ENCODE measurements at regions not wholly inside any gene's neighbourhood (a gene's known extent, or its start where the extent isn't known, plus 50 kb on each side); places are given as distances from the start of the nearest gene placed in this dataset.

DNA sequence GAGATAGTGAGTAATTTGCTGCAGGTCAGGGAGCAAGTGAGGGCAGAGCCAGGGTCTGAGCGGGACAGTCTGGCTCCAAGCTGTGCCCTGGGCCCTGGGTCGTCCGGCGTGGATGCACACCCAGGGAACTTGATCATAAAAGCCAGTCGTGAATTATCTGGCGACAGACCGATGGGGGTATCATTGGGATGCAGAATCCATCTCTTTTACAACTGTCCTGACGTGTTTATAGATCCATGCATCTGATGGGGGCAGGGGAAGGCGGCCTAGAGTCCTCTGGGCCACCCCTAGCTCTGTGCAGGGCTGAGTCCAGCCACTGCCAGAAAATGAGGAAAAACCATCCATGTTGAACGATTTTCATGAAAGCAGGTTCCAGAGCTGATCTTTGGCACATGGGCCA, 332.8 kb downstream of the C16orf95 start:
- no peak for DNase-seq (ENCODE audit: extremely low read depth in 1 of 2, low read depth in 1 of 2)

DNA sequence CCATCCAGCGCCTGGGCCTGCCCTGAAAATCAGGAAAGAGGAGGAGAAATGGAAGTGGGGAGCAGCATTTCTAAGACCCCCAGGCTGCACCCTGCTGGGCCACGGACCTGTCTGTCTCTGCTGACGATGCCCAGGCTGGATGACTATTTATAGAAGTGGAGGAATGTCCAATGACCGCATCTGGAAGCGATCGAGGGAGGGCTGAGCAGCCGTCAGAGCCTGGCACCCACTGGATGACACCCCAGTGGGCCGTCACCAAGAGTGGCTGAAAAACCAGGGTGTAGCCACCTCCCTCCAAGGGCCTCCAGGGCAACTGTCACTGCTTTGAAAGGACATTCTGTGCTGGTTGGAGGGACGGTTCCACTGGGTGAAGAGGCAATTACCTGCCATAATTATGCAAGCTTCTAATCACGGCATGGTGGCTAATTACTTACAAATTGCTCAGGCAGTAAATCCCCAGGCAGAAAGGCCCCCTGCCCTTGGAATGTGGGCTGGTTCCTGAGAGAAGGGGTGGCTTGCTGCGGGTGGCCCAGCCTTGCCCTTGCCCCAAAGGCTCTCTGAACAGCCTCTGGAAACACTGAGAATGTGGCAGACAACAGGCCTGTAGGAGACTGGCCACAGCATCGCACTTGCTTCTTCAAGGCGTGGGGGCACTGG, 332.1 kb downstream of the C16orf95 start:
- DNase-seq (ENCODE audit: extremely low read depth in 1 of 2, low read depth in 1 of 2), result no peak

DNA sequence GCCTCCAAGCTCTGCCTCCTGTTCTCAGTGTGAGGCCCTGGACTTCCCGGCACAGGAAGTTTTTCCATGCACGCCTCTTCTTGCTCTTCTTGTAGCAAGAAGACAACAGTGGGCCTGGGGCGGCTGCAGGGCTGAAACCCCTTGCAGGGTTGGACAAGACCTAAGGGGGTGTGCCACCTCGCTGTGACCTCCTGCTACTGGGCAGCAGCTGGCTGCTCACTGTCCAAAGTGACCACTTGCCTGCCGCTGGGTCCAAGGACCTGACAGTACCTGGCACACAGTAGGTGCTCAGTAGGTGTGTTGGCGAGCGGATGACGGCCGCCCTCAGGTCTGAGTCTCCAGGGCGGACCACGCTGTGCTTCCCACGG, 331.6 kb downstream of the C16orf95 start:
- DNase-seq (ENCODE audit: extremely low read depth in 1 of 2, low read depth in 1 of 2), result no peak

DNA sequence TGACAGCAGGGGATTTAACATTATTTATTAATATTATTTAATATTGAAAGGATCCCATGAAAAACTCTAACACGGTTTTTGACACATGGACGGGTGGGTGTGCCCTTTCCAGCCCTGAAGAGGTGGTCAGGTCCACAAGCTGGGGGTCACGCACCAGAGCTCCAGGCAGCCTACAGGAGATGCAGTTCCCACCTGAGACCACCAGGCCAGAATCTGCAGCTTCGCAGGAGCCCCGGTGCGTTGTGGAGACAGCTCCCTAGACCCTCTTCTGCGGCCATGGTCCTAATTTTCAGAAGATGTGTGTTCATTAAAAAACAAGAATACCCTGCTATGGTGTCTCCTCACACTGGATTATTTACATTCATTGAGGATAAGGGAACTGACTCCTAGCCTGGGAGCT, 331.1 kb downstream of the C16orf95 start:
- no peak for DNase-seq (ENCODE audit: extremely low read depth in 1 of 2, low read depth in 1 of 2)

DNA sequence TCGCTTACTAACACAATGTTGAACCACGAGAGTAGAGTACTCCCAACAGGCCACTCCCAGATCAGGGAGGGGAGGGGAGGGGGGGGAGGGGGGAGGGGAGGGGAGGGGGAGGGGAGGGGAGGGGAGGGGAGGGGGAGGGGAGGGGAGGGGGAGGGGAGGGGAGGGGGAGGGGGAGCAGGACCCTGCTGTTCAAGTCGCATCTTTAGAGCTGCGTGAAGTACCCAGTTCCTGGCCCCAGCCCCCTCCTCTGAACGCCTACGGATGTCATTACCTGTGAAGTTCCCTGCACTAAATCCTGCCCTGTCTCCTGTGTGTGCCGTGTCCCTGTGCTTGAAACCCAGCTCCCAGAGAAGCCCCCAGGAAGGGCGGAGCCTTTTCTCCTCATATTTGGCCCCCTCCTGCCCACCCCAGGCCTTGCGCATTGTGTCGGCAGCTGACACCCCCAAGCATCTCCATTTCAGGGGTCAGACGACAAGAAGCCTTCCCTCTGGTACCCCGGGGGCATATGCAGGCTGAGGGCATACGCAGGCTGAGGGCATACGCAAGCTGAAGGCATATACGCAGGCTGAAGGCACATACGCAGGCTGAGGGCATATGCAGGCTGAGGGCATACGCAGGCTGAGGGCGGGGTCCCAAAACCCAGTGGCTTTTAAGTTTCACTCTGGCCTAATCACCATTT, 330.2 kb downstream of the C16orf95 start:
- DNase-seq (ENCODE audit: extremely low read depth in 1 of 2, low read depth in 1 of 2), result no peak

DNA sequence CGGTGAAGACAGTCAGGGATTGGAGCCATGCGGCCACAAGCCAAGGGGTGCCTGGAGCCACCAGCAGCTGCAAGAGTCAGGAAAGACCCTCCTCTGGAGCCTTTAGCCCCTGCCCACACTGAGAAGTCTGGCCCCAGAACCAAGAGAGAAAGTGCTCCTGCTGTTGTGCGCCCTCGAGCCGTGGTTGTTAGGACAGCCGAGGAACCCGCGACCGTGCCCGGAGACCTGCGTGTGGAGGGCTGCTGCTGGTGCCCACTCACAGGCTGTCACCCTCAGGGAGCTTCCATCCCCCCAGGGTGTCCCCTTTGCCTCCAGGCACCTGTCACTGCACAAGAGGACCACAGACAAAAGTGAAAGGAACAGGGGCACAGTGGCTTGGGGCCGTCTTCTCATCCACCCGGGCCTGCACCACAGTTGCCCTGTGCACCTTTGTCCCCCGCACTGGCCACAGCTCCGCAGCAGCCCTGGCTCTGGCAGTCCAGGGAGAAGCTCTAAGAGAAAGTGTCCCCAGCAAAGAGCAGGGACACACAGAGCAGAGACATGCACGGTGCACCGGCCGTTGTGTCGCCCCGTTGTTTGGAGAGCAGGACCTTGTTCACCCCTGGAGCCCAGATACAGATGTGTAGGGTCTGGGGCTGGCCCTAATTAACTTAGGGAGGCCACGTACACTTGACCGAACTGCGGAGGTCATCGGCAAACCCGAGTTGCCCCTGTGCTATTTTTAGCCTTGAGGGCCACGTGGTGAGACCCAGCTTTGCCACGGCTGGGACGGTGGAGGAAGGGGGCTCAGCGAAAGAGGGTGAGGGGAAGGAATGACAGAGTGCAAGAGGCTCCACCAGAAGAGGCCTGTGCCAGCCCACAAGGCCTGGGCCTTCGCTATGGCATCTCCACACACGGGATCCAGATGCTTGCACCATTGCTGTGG, 329.2 kb downstream of the C16orf95 start:
- DNase-seq (ENCODE audit: extremely low read depth in 1 of 2, low read depth in 1 of 2), result no peak

DNA sequence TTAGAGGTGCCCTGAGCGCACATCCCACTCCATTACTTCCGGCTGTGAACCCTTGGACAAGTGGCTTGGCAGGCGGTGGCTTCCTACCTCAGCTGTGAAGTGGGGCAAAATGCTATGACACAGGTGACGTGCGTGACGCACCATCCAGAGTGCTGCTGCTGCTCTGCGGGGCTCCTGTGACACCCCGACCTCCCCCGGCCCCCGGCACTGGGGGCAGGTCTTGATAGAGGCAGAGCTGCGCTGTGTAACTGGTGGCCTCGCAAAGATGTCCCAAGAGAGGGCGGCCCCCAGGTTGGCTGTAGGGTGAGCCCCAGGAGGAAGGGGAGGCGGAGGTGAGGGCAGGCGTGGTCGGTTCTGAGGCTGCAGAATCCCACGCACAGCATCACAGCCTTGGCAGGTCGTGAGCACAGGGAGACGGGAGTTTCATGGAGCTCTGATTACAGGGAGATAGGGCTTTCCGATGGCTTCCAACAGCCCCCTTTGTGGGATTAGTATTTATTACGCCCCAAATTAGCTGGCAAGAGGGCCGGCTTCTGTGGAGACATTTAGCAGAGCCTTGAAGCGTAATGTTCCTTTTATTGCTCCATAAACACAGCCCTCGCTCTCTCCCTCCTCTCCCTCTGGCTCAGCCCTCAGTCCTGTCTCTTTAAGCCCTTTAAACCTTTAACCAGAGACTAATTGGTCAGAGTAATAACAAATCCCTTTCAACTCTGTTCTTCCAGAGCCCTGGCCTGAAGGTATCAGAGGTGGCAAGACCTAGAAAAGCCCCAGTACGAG, 328.1 kb downstream of the C16orf95 start:
- no peak for DNase-seq (ENCODE audit: extremely low read depth in 1 of 2, low read depth in 1 of 2)

DNA sequence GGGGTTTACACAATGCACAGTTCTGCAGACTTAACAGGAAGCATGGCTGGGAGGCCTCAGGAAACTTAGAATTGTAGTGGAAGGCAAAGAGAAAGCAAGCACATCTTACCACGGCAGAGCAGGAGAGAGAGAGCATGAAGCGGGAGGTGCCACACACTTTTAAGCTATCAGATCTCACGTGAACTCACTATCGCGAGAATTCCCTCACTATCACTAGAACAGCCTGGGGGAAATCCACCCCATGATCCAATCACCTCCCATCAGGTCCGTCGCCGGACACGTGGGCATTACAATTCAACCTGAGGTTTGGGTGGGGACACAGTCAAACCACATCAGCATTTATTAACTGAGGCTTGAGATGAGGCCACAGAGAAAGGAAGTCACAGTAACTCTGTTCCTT, 326.7 kb downstream of the C16orf95 start:
- DNase-seq (ENCODE audit: extremely low read depth in 1 of 2, low read depth in 1 of 2), result no peak

DNA sequence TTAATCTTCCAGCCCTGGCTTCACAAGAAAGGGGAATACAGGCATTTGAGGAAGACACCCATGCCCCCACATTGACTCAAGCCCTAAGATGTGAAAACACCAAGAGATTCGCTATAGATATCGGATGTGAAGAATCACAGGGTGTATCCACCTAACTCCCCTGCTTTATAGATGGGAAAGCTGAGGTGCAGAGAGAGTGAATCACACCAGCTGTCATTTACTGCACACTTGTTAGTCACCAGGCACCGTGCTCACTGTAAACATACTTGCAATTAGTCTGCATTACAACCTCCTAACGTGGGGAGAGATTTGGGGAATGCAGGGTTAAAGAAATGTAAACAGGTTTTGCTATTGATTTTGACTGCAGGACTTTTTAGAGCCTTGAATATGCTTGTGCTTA, 325.5 kb downstream of the C16orf95 start:
- no peak for DNase-seq (ENCODE audit: extremely low read depth in 1 of 2, low read depth in 1 of 2)

DNA sequence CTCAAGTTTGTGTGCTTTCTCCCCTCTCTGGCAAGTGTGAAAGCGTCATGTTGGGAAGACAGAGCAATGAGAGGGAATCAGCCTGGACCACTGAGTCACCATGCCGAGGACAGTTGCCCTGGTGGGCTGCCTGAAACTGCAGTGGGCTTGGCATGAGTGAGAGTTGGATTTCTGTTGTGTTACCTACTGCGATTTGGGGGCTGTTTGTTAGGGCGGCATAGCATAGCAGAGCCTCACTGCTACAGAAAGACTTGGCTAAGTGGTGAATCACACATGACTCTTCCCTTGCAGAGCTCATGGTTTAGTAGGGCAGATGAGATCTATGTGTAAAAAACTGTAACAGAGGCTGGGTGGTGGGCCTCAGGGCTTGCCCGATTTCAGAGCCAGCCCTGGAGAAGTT, 324.6 kb downstream of the C16orf95 start:
- DNase-seq (ENCODE audit: extremely low read depth in 1 of 2, low read depth in 1 of 2), result no peak

DNA sequence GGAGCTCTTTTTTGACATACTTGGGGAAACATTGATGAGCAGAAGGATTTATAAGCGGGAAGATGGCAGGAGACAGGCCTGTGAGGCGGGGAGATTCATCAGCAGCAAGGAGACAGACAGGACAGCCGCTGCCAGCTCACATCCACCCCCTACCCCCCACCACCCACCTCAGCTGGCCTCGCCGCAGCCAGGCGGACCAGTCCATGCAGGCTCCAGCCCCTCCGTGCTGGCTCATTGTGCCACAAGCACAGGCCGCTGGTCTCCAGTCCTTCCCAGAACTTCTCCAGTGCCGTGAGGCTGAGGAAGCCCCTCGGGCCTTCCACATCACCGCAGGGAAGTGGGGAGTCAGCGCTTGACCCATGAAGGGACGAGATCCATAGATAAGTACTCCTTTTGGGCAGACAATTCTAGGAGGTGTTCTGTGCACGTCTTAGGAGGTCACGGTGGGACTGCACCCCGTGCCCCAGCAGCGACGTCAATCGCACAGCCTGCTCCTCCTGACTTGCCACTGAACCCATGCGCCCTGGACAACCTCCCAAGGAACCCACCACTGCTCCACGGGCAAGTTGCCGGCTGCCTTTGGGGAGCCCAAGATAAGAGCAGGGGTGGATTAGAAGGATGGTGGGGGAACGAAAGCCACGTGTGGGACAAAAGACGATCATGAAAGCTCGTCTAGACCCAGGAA, 323.6 kb downstream of the C16orf95 start:
- no peak for DNase-seq (ENCODE audit: extremely low read depth in 1 of 2, low read depth in 1 of 2)

DNA sequence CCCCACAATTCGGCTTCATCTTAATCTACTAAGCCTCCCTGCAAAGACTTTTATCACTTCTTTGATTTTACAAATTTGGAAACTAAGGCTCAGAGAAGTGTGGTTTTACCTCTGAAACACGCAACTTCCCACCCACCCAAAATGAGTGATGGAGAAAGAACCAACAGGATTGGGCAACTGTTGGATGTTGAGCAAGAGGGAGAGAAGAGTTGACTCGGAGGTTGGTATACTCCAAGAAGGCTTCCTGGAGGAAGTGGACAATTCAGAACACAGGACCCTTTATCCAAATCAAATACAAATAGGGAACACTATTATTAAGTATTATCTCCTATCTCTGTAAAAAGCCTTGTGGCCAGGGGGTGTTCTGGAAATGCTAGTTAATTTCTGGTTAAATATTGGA, 323.0 kb downstream of the C16orf95 start:
- no peak for DNase-seq (ENCODE audit: extremely low read depth in 1 of 2, low read depth in 1 of 2)

DNA sequence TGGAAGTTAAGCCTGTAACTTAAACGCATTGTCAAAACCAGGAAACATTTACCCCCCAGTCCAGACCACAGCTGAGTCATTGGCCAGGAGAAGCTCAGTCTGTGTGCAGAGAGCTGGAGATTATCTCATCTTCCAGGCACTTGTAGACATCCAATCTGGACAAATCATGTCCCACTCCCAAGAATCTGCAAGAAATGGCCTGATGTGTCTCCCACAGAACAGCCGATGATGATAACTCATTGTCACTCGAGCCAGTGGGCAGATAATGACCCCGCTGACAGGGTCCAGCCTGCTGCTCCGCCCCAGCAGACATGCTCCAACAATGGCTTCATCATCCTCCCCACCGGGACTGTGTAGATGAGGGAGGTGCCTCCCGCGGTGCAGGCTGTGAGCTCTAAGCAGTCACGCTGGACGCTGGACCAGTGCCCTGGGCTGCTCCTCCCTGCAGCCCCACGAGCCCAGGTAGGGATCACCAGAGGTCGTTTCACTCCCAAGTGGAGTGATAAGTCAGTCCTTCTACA, 322.5 kb downstream of the C16orf95 start:
- DNase-seq (ENCODE audit: extremely low read depth in 1 of 2, low read depth in 1 of 2), result no peak

DNA sequence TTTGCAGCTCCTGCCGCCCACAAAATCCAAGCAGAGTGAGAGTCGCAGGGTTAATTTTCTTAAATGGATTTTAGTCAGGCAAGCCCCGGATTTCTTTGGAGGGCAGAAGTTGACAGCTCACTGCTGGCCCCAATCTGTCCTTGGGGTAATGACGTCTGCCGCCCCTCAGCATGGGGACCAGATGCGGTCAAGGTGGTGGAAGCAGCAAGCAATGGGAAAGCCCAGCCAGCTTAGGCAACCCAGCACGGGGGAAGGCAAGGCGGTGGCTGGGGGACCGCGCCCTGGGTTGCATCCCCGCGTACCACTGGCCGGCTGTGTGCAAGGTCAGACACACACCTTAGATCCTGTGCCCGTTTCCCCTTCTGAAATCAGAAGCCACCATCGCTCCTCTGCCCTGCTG, 321.7 kb downstream of the C16orf95 start:
- no peak for DNase-seq (ENCODE audit: extremely low read depth in 1 of 2, low read depth in 1 of 2)

DNA sequence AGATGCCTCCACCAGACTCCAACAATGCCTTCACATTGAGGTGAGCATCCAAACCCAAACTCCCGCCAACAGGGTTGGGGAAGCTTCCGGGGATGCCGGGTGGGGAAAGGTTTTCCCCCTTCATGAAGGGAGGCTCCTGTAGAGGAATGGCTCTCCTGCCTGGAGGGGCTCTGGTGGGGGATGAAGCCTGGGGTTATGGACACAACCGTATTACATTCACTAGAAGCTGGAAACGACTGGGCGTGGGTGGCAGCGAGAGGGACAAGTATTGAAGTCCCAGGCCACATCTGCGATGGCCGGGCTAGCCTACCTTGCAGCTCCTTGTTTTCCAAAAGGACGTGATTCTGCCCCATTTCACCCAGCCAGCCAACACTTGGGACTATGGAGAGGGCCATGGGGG, 321.1 kb downstream of the C16orf95 start:
- DNase-seq (ENCODE audit: extremely low read depth in 1 of 2, low read depth in 1 of 2), result no peak

DNA sequence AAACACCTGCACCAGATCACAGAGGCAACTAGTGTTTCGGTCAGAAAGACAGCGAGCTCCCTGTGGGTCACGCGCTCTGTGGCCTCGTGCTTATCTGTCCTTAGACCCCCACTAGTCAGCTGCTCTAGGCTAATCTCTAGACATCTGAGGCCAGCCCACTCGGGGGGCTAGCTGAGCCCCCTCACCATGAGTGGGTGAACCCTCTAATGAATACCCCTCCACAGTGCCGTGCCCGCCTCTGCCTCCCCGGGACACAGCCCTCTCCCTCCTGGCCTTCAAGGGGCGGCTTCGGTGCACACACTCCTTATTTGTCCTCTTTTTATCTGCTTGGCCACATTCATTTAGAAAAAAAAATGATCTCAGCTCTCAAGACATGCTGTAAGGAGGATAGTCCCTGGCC, 320.1 kb downstream of the C16orf95 start:
- no peak for DNase-seq (ENCODE audit: extremely low read depth in 1 of 2, low read depth in 1 of 2)

DNA sequence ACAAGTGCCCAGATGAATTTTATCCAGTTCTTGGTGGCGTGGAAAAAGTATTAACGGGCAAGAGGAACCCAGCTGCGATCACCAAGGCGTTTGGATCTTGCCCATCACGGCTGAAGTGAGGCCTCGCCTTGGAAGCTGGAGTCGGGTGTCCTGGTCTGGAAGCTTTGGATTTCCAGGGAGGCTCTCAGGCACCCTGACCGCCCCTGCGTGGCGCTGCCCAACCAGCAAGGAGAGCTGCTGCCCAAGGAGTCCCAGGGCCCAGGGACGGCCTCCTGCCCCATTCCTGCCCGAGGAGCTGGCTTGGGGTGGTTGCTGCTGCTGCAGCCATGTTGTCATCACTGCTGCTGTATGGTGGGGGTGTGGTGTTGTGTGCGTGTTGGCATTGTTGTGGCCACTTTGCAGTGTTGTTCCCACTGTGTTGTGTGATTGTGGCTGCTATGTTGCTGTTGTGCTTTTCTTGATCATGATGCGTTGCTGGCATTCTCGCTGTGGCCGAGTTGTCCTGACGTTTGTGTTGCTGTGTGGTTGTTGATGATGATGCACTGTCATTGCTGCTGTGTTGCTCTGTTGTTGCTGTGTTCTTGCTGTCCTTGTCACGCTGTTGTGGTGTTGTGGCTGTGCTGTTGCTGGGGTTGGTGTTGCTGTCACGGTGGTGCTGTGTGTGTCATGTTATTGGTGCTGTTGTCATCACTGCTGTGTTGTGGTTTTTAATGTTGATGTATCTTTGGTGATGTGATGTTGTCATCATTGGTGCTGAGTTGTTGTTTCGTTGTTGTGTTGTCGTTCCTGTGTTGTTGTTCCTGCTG, 318.8 kb downstream of the C16orf95 start:
- DNase-seq (ENCODE audit: extremely low read depth in 1 of 2, low read depth in 1 of 2), result no peak

DNA sequence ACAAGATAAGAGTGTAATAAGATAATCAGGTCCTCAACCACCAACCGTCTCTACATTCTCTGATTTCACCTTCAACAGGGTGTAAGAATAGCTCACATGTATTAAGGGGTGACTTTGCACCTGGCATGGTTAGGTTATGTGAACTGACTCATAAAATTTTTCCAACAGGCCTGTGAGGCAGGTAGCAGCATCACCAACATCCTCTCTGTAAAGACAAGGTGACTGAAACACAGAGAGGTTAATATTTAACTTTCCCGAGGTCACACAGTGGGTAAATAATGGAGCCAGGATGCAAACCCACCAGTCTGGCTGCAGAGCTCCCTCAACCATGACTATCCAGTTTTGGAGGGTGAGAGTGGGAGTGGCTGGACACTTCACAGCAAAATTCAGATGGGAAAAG, 317.2 kb downstream of the C16orf95 start:
- no peak for DNase-seq (ENCODE audit: extremely low read depth in 1 of 2, low read depth in 1 of 2)

DNA sequence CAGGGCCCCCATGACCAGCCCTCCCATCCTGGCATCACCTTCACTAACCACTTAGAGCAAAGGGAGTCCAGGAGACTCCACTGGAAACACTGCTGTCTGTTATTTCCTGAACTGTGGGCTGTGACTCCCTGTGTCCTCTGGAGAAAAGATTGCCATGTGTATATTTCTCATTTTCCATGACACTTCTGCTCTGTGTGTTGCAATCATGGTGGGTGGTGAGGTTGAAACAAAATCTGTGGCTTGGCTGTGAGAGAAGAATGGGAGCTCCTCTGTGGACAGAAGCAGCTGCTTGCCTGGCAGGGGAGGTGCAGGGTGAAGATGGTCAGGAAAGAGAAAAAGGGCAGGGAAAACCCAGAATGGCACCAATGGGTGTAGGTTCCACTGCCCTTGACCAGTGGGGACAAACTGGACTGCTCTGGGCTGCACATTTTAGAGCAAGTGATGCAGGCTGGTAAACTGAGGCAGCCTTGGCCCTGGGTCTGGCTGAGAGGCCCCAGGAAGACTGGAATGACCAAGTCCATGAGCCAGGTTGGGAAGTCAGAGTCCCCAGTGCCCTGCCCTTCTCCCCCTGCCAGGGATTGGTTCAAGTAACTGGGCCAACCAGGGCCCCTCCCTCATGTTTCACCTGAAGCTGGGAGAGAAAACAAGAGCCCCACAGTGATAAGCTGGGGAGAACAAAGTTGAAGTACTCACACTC, 314.3 kb downstream of the C16orf95 start:
- DNase-seq (ENCODE audit: extremely low read depth in 1 of 2, low read depth in 1 of 2), result no peak

Measured in stimulated activated CD8-positive, alpha-beta memory T cell treated with anti-CD3 and anti-CD28 coated beads, Interleukin-7, amount 100 ng/mL, for 48 hours (primary cell).